ENCODE measurements at regions not wholly inside any gene's neighbourhood (a gene's known extent, or its start where the extent isn't known, plus 50 kb on each side); places are given as distances from the start of the nearest gene placed in this dataset.

GRCh38 chr4:74692972-74693371, 101.4 kb downstream of the BTC start:
- TF ChIP-seq, protein P1, sequence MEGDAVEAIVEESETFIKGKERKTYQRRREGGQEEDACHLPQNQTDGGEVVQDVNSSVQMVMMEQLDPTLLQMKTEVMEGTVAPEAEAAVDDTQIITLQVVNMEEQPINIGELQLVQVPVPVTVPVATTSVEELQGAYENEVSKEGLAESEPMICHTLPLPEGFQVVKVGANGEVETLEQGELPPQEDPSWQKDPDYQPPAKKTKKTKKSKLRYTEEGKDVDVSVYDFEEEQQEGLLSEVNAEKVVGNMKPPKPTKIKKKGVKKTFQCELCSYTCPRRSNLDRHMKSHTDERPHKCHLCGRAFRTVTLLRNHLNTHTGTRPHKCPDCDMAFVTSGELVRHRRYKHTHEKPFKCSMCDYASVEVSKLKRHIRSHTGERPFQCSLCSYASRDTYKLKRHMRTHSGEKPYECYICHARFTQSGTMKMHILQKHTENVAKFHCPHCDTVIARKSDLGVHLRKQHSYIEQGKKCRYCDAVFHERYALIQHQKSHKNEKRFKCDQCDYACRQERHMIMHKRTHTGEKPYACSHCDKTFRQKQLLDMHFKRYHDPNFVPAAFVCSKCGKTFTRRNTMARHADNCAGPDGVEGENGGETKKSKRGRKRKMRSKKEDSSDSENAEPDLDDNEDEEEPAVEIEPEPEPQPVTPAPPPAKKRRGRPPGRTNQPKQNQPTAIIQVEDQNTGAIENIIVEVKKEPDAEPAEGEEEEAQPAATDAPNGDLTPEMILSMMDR (IDR thresholded peaks at IDR 0.05; ENCODE audit: low read depth, low read length, poor library complexity, severe bottlenecking): no peak
- TF ChIP-seq EZH2phosphoT487 (IDR thresholded peaks at IDR 0.05; ENCODE audit: borderline replicate concordance, low read length): no peak
